ENCODE measurements at regions not wholly inside any gene's neighbourhood (a gene's known extent, or its start where the extent isn't known, plus 50 kb on each side); places are given as distances from the start of the nearest gene placed in this dataset. TPM values are rescaled to one million over a fixed set of nuclear protein-coding genes. Genes with fewer than 3 reads are reported as not detected.

DNA sequence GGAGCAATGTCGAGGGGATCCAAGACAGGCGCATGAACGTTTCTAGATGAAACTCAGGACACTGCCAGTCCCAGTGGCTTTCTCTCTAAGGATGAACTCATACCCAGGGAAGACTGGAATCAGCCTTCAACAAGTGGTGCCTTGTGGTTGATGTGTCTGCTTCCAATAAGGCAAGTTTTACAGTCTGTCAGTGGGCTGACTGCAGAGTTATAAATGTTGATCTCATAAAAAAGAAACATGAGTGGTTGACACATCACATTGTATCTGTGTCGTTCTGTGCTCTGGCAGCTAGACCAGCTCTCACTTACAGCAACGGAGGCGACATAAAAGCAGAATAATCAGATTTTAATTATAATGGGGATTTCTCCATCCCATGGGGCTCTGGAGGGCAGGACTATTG is 96.7 kb downstream of the SNX19 start:
- ATAC-seq (ENCODE audit: low FRiP score) (no peak), DNase-seq (ENCODE audit: low spot score) (no peak)
- TF ChIP-seq, protein P1, sequence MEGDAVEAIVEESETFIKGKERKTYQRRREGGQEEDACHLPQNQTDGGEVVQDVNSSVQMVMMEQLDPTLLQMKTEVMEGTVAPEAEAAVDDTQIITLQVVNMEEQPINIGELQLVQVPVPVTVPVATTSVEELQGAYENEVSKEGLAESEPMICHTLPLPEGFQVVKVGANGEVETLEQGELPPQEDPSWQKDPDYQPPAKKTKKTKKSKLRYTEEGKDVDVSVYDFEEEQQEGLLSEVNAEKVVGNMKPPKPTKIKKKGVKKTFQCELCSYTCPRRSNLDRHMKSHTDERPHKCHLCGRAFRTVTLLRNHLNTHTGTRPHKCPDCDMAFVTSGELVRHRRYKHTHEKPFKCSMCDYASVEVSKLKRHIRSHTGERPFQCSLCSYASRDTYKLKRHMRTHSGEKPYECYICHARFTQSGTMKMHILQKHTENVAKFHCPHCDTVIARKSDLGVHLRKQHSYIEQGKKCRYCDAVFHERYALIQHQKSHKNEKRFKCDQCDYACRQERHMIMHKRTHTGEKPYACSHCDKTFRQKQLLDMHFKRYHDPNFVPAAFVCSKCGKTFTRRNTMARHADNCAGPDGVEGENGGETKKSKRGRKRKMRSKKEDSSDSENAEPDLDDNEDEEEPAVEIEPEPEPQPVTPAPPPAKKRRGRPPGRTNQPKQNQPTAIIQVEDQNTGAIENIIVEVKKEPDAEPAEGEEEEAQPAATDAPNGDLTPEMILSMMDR (IDR thresholded peaks at IDR 0.05): no peak

Small RNAs in the stretch of these regions (small RNA-seq; reads per million reads assigned to genes)
- gene AP004371.1: not detected
- not detected for gene MIR8052
